Epithelial cell of esophagus (primary cell): ENCODE measurements at regions not wholly inside any gene's neighbourhood (a gene's known extent, or its start where the extent isn't known, plus 50 kb on each side); places are given as distances from the start of the nearest gene placed in this dataset.

Experiments
- DNase-seq: peaks from one replicate; pipeline ENCODE4 v3.0.0; 2010; ENCODE audit warnings: low read depth
- H3K4me3 ChIP-seq: 2 replicates; pipeline ENCODE4 v1.5.1; 2011; ENCODE audit warnings: mild to moderate bottlenecking, low read length, control low read depth
- CTCF ChIP-seq: IDR thresholded peaks from 2 replicates; pipeline ENCODE4 v1.5.1; 2011; ENCODE audit warnings: low read depth, mild to moderate bottlenecking, low read length, control low read depth, inconsistent platforms; ENCODE audit not compliant: insufficient read depth; ENCODE audit errors: missing control alignments

GRCh38 chr6:8948733-8949132 is 513.4 kb upstream of the SLC35B3 start:
- TF ChIP-seq CTCF: no peak
- no peak overlapping the region for H3K4me3 ChIP-seq
- no peak for DNase-seq

DNA sequence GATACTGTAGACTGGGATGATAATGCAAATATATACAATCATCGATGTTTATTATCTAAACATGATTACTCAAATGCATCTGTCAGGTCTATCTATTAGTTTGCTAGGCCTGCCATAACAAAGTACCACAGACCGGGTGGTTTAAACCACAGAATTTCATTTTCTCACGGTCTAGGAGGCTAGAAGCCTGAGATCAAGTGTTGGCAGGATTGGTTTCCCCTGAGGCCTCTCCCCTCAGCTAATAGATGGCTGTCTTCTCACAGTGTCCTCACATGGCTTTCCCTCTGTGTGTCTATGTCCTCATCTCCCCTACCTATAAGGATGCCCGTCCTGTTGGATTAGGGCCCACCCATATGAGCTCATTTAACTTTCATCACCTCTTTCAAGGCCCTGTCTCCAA is 512.6 kb upstream of the SLC35B3 start:
- no peak for DNase-seq
- H3K4me3 ChIP-seq: no peak overlapping the region
- TF ChIP-seq CTCF: no peak

DNA sequence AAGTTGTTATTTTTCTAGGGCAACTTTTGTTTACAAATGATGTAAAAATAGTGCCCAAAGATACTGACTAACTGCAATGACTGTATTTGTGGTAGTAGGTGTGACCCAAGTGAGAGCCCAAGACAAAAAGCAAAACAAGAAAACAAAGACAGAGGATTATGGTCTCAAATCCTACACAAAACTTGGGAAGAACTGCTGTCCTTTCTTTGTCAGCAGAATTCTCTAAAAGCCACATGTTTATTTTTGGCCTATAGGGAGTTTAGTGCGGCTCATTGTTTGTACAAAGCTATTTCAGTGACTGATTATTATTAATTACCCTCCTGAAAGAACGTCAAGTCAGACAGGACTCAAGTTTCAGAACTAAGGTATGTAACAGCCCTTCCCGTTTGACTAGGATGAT is 509.2 kb upstream of the SLC35B3 start:
- peak; percentile 47 for DNase-seq
- no peak for TF ChIP-seq CTCF

DNA sequence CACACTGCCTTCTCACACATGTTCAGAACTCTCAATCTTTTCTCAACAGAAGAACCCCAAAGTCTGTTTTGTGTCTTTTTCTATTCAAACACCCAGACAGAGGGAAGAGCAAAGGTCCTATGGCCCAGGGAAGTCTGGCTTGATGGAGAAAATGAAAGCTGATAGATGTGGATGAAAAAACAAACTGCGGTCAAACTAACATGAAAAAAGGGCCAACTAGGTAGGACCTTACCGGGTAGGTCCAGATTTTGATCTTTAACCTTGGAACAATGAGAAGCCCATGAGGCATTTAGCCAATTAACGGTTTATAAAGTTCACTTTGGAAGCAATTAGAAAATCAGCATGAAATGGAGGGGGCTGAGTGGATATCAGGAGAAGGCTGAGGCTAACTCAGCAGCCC is 507.7 kb upstream of the SLC35B3 start:
- DNase-seq: no peak
- H3K4me3 ChIP-seq: no peak overlapping the region
- TF ChIP-seq CTCF: no peak

More for the DNA sequence above, 509.2 kb upstream of the SLC35B3 start:
- no peak overlapping the region for H3K4me3 ChIP-seq

DNA sequence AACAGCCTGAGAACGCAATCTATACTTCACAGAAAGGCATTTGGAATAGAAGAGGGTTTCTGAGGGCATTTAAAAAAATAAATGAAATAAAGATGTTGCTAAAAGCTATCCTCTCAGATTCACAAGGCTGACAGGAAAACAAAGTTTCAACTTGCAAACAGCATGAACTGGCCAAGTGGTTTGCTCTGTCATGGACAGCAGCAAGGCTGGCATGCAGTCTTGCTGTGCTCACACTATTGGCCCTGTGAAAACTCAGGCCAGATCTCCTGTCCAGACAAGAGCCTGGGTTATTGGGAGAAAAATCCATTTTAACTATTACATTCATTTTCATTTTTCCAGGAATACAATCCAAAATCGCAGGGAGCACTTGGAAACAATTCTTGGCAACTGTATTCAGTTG is 506.2 kb upstream of the SLC35B3 start:
- DNase-seq: no peak
- no peak for TF ChIP-seq CTCF
- H3K4me3 ChIP-seq: no peak overlapping the region

GRCh38 chr6:8940356-8940755 is 505.0 kb upstream of the SLC35B3 start:
- DNase-seq: peak; percentile 10
- no peak for TF ChIP-seq CTCF
- H3K4me3 ChIP-seq: no peak overlapping the region

DNA sequence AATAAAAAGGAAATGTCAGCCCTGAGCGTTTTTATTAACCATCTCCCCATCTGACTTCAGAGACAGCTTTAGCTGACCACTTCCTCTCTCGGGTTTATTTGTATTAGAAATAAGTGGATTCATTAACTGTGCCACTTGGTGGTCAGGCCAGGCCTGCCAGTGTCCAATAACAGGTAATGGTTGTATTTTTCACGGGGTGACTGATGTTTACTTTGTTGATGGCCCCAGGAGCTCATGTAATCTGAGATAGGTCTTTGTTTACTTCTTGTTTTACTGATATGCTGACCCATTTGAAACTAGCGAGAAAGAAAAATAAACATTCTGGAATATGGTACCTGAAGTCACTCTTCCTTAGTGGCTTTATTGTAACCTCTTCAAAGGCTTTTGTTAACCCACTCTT is 504.3 kb upstream of the SLC35B3 start:
- TF ChIP-seq CTCF: no peak
- DNase-seq: no peak
- H3K4me3 ChIP-seq: no peak overlapping the region
